ENCODE measurements at regions not wholly inside any gene's neighbourhood (a gene's known extent, or its start where the extent isn't known, plus 50 kb on each side); places are given as distances from the start of the nearest gene placed in this dataset.
"Not testable (repeated sequence)": the region's sequence is repeated elsewhere in the genome, so short reads cannot be mapped to it uniquely, and the experiment has no call there.

DNA sequence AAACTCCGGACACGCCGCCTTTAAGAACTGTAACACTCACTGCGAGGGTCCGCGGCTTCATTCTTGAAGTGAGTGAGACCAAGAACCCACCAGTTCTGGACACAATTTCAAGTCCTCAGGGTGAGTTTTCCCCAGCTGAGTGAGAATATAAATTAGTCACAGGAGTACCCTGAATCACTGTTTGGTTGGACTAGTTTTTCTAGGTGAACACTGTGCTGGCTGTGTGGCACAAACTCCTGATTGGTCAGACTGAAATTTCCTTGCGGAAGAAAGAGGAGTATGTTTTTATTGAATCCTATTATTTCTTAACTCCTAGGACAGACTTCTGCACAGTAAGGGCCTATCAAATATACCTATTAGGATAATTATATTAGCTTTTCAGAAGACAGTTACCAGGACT is 288.1 kb upstream of the UBE2E3 start:
- H3K4me3 ChIP-seq (replicated peaks; ENCODE audit: low read depth, low read length) = no peak overlapping the region
- TF ChIP-seq, protein P1, sequence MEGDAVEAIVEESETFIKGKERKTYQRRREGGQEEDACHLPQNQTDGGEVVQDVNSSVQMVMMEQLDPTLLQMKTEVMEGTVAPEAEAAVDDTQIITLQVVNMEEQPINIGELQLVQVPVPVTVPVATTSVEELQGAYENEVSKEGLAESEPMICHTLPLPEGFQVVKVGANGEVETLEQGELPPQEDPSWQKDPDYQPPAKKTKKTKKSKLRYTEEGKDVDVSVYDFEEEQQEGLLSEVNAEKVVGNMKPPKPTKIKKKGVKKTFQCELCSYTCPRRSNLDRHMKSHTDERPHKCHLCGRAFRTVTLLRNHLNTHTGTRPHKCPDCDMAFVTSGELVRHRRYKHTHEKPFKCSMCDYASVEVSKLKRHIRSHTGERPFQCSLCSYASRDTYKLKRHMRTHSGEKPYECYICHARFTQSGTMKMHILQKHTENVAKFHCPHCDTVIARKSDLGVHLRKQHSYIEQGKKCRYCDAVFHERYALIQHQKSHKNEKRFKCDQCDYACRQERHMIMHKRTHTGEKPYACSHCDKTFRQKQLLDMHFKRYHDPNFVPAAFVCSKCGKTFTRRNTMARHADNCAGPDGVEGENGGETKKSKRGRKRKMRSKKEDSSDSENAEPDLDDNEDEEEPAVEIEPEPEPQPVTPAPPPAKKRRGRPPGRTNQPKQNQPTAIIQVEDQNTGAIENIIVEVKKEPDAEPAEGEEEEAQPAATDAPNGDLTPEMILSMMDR (IDR thresholded peaks at IDR 0.05; ENCODE audit: low read length, missing control alignments) = no peak
- DNase-seq (ENCODE audit: low read depth) = no peak

DNA sequence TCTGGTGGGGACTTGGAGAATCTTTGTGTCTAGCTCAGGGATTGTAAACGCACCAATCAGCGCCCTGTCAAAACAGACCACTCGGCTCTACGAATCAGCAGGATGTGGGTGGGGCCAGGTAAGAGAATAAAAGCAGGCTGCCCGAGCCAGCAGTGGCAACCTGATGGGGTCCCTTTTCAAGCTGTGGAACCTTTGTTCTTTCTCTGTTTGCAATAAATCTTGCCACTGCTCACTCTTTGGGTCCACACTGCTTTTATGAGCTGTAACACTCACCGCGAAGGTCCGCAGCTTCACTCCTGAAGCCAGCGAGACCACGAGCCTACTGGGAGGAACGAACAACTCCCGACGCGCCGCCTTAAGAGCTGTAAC is 288.6 kb upstream of the UBE2E3 start:
- not testable (repeated sequence) for H3K4me3 ChIP-seq (replicated peaks; ENCODE audit: low read depth, low read length); DNase-seq (ENCODE audit: low read depth)

DNA sequence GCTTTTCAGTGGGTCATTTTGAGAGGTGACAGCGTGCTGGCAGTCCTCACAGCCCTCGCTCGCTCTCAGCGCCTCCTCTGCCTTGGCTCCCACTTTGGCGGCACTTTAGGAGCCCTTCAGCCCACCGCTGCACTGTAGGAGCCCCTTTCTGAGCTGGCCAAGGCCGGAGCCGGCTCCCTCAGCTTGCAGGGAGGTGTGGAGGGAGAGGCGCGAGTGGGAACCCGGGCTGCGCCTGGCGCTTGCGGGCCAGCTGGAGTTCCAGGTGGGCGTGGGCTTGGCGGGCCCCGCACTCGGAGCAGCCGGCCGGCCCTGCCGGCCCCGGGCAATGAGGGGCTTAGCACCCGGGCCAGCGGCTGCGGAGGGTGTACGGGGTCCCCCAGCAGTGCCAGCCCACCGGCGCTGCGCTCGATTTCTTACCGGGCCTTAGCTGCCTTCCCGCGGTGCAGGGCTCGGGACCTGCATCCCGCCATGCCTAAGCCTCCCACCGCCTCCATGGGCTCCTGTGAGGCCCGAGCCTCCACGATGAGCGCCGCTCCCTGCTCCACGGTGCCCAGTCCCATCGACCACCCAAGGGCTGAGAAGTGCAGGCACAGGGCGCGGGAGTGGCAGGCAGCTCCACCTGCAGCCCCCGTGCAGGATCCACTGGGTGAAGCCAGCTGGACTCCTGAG is 289.1 kb upstream of the UBE2E3 start:
- H3K4me3 ChIP-seq (replicated peaks; ENCODE audit: low read depth, low read length); DNase-seq (ENCODE audit: low read depth): not testable (repeated sequence)

DNA sequence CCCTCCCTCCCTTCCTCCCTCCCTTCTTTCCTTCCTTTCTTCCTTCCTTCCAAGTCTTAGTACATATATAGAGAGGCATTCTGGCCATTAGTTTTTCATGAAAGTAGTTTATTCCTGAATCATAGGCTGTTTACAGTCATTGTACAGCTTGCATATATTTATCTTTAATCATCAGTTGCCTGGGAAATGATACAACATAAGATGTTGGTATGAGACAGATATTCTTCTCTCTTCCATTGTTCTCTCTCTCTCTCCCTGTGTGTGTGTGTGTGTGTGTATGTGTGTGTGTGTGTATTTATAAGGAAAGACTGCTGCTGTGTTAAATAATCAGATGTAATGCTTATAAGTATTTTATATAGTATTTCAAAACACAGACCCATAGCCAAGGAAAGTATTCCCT is 289.8 kb upstream of the UBE2E3 start:
- DNase-seq (ENCODE audit: low read depth) = peak; percentile 68
- TF ChIP-seq, protein P1 (IDR thresholded peaks at IDR 0.05; ENCODE audit: low read length, missing control alignments) = no peak
- H3K4me3 ChIP-seq (replicated peaks; ENCODE audit: low read depth, low read length) = no peak overlapping the region

DNA sequence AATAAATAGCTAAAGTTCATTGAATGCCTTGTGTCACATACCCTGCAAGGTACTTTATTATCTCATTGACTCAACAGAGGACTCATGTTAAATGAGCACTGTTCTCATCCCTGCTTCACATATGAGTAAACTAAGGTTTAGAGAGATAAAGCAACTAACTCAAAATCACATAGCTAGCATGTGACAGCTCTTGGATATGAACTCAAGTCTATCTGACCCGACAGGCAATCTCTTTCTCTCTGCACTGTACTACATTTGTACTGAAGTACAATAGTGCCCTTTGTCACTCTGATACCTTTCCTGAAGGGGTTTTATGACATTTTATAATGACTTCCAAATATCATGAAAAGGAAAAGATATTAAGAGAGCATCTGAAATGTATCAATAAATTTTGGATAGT is 297.5 kb upstream of the UBE2E3 start:
- no peak for DNase-seq (ENCODE audit: low read depth)
- TF ChIP-seq, protein P1 (IDR thresholded peaks at IDR 0.05; ENCODE audit: low read length, missing control alignments) = no peak

DNA sequence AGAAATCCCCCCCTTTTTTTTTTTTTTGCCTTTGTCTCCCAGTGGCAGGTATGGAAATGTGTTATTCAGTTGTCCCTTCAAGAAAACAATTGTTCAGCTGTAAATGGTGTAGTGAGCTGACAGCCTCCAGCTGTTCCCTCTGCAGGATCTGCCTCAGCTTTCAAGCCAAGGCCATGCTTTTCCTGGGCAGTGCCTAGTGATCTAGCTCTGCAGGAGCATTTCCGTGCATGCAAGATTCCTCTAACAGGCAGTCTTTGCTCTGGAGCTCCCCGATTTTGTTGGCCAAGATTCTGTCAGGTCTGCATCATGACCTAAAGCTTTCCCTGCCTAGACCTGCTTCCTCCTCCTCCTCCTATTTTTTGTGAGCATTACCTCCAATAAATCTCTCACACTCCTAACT is 300.7 kb upstream of the UBE2E3 start:
- H3K4me3 ChIP-seq (replicated peaks; ENCODE audit: low read depth, low read length) = no peak overlapping the region
- peak; percentile 54 for DNase-seq (ENCODE audit: low read depth)
- TF ChIP-seq, protein P1 (IDR thresholded peaks at IDR 0.05; ENCODE audit: low read length, missing control alignments) = no peak

More for the DNA sequence above, 297.5 kb upstream of the UBE2E3 start:
- no peak overlapping the region for H3K4me3 ChIP-seq (replicated peaks; ENCODE audit: low read depth, low read length)

DNA sequence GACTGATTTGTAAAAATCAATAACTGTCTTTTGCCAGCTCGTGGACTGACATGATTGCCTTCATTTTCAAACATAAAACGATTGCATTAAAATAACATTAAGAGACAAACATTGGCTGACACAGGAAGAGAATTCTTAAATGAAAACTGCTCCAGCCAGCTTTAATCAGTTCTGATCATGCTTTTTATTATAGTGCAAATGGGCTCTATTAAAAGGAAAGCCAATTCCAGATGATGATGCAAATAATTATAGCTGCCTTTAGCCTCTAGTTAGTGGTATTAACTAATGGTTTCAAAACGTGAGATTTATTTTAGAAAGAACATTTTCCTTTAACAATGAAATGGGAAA is 301.8 kb upstream of the UBE2E3 start:
- TF ChIP-seq, protein P1 (IDR thresholded peaks at IDR 0.05; ENCODE audit: low read length, missing control alignments) = no peak
- DNase-seq (ENCODE audit: low read depth) = no peak
- H3K4me3 ChIP-seq (replicated peaks; ENCODE audit: low read depth, low read length) = no peak overlapping the region

DNA sequence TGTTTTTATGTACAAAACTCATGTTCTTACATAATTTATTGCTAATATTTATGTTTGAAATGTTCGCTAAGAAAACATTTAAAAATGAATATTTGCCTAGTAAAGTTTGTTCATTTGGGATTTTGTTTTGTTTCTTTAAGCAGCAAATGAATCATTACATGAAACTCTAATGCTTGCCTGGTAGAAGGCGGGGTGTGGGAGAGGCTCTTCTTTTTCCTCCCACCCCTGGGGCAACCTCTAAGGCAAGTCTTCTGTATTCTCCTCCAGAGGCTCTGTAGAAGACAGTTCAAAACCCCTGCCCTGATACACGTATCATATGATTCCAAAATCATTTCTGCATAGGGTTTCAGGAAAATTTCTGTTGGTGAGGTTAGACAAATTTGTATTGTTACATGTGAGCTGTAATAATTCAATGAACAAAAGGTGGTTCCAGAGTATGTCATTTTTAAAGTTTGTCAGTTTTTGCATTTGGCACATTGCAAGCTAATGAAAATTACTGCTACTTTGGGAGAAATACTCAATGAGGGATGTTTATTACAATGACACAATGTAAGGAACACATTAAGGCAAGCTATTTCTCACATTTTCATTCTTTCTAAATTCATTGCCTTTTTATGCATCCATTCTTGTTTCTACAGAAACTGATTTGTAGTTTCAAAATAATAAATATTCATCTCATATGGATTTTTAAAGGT is 302.3 kb upstream of the UBE2E3 start:
- no peak overlapping the region for H3K4me3 ChIP-seq (replicated peaks; ENCODE audit: low read depth, low read length)
- TF ChIP-seq, protein P1 (IDR thresholded peaks at IDR 0.05; ENCODE audit: low read length, missing control alignments) = no peak
- DNase-seq (ENCODE audit: low read depth) = no peak
